ENCODE measurements at regions not wholly inside any gene's neighbourhood (a gene's known extent, or its start where the extent isn't known, plus 50 kb on each side); places are given as distances from the start of the nearest gene placed in this dataset.

- DNase-seq (ENCODE audit: low spot score): no peak
These were observed 408.2 kb upstream of the THBS1 start for GRCh38 chr15:39172380-39173281.

GRCh38 chr15:39173426-39173825 lies 407.5 kb upstream of the THBS1 start:
- DNase-seq (ENCODE audit: low spot score): no peak

- no peak for DNase-seq (ENCODE audit: low spot score)
These were observed 406.5 kb upstream of the THBS1 start for GRCh38 chr15:39174332-39174731.

GRCh38 chr15:39176030-39176429 lies 404.8 kb upstream of the THBS1 start:
- no peak for DNase-seq (ENCODE audit: low spot score)

- DNase-seq (ENCODE audit: low spot score): no peak
These were observed 403.3 kb upstream of the THBS1 start for GRCh38 chr15:39177561-39177960.

GRCh38 chr15:39180030-39180429 lies 400.8 kb upstream of the THBS1 start:
- no peak for DNase-seq (ENCODE audit: low spot score)

- DNase-seq (ENCODE audit: low spot score): no peak
These were observed 400.4 kb upstream of the THBS1 start for GRCh38 chr15:39180483-39180933.

GRCh38 chr15:39181056-39181747 lies 399.7 kb upstream of the THBS1 start:
- DNase-seq (ENCODE audit: low spot score): no peak

GRCh38 chr15:39181940-39182339 lies 398.9 kb upstream of the THBS1 start:
- DNase-seq (ENCODE audit: low spot score): no peak

GRCh38 chr15:39183164-39183881 lies 397.6 kb upstream of the THBS1 start:
- no peak for DNase-seq (ENCODE audit: low spot score)

GRCh38 chr15:39184701-39185390 lies 396.0 kb upstream of the THBS1 start:
- DNase-seq (ENCODE audit: low spot score): no peak

GRCh38 chr15:39188314-39188713 lies 392.6 kb upstream of the THBS1 start:
- no peak for DNase-seq (ENCODE audit: low spot score)

- DNase-seq (ENCODE audit: low spot score): no peak
These were observed 391.9 kb upstream of the THBS1 start for GRCh38 chr15:39188930-39189329.

- DNase-seq (ENCODE audit: low spot score): no peak
These were observed 389.0 kb upstream of the THBS1 start for GRCh38 chr15:39191871-39192291.

- no peak for DNase-seq (ENCODE audit: low spot score)
These were observed 388.5 kb upstream of the THBS1 start for GRCh38 chr15:39192351-39192750.

- no peak for DNase-seq (ENCODE audit: low spot score)
These were observed 387.8 kb upstream of the THBS1 start for GRCh38 chr15:39192979-39193560.

GRCh38 chr15:39193611-39194010 lies 387.3 kb upstream of the THBS1 start:
- DNase-seq (ENCODE audit: low spot score): no peak

GRCh38 chr15:39194106-39194830 lies 386.6 kb upstream of the THBS1 start:
- DNase-seq (ENCODE audit: low spot score): no peak

- no peak for DNase-seq (ENCODE audit: low spot score)
These were observed 384.9 kb upstream of the THBS1 start for GRCh38 chr15:39195961-39196486.
